PC-3 (cell line): ENCODE measurements at regions not wholly inside any gene's neighbourhood (a gene's known extent, or its start where the extent isn't known, plus 50 kb on each side); places are given as distances from the start of the nearest gene placed in this dataset.
"Not testable (repeated sequence)": the region's sequence is repeated elsewhere in the genome, so short reads cannot be mapped to it uniquely, and the experiment has no call there.

Source experiments
- ATAC-seq: fragments of 200-7000 bp; cut with Tn5 transposase; 2 replicates; pipeline ENCODE4 v1.9.1; 2020; ENCODE audit warnings: mild to moderate bottlenecking, moderate library complexity
- BruUV-seq: library from RNA; stranded (reverse); fragments of 400-500 nt; replicated peaks from 2 replicates; lab custom pipeline; 2021; lab: Mats Ljungman, UMichigan
- CTCF ChIA-PET: fragments of 300-600 bp; sonication (Branson Sonifier 250); formaldehyde crosslinking; loops from one replicate; lab custom pipeline; 2022; ENCODE audit warnings: antibody characterized with exemption; lab: Charles Lee
- POLR2A ChIA-PET: fragments of 300-600 bp; sonication (Branson Sonifier 250); formaldehyde crosslinking; loops from one replicate; lab custom pipeline; 2022; ENCODE audit warnings: antibody characterized with exemption; ENCODE audit not compliant: unreplicated experiment; lab: Charles Lee
- DNase-seq: peaks from one replicate; pipeline ENCODE4 v3.0.0-alpha.2; 2015
- H2AFZ ChIP-seq: fragments of 300-600 bp; sonication (generic); 2 replicates; pipeline ENCODE4 v1.6.0; 2016; ENCODE audit warnings: antibody characterized with exemption, low read length
- H3F3A ChIP-seq: fragments of 300-600 bp; sonication (generic); one replicate; pipeline ENCODE4 v1.6.0; 2017; ENCODE audit warnings: antibody characterized with exemption, low read length, control low read depth, mild to moderate bottlenecking; ENCODE audit not compliant: unreplicated experiment
- H3K27ac ChIP-seq: fragments of 300-600 bp; sonication (generic); 2 replicates; pipeline ENCODE4 v1.5.1; 2016; ENCODE audit warnings: mild to moderate bottlenecking, low read length
- H3K27me3 ChIP-seq: fragments of 300-600 bp; sonication (generic); 2 replicates; pipeline ENCODE4 v1.6.1; 2016; ENCODE audit warnings: low read length, mixed read lengths
- H3K36me3 ChIP-seq: fragments of 300-600 bp; sonication (generic); 2 replicates; pipeline ENCODE4 v1.6.1; 2016; ENCODE audit warnings: low read depth, mixed run types, low read length, mixed read lengths
- H3K4me1 ChIP-seq: fragments of 300-600 bp; sonication (generic); 2 replicates; pipeline ENCODE4 v1.5.1; 2016; ENCODE audit warnings: low read length; ENCODE audit not compliant: insufficient read depth
- H3K4me2 ChIP-seq: fragments of 300-600 bp; sonication (generic); 2 replicates; pipeline ENCODE4 v1.6.0; 2016; ENCODE audit warnings: low read length
- H3K4me3 ChIP-seq: fragments of 300-600 bp; sonication (generic); 2 replicates; pipeline ENCODE4 v1.5.1; 2016; ENCODE audit warnings: mild to moderate bottlenecking, low read length, mixed read lengths
- H3K79me2 ChIP-seq: fragments of 300-600 bp; sonication (generic); 2 replicates; pipeline ENCODE4 v1.6.1; 2017; ENCODE audit warnings: low read length, mixed read lengths
- H3K9ac ChIP-seq: fragments of 300-600 bp; sonication (generic); 2 replicates; pipeline ENCODE4 v1.6.0; 2016; ENCODE audit warnings: mild to moderate bottlenecking, low read length
- H3K9me2 ChIP-seq: fragments of 300-600 bp; sonication (generic); replicated peaks from 2 replicates; pipeline ENCODE4 v1.6.1; 2016; ENCODE audit warnings: mixed run types, low read length, mixed read lengths
- H3K9me3 ChIP-seq: fragments of 300-600 bp; sonication (generic); 2 replicates; pipeline ENCODE4 v1.6.1; 2016; ENCODE audit warnings: low read length, mixed read lengths
- H4K20me1 ChIP-seq: fragments of 300-600 bp; sonication (generic); 2 replicates; pipeline ENCODE4 v1.6.1; 2016; ENCODE audit warnings: low read length, mixed read lengths
- CTCF ChIP-seq: fragments of 300-600 bp; sonication (generic); conservative IDR thresholded peaks from 2 replicates; pipeline ENCODE4 v1.5.1; 2017; ENCODE audit warnings: antibody characterized with exemption, low read depth, mild to moderate bottlenecking, low read length
- EZH2 ChIP-seq: fragments of 300-600 bp; sonication (generic); IDR thresholded peaks from one replicate; pipeline ENCODE4 v1.6.1; 2017; ENCODE audit warnings: antibody characterized with exemption, mild to moderate bottlenecking, low read length; ENCODE audit not compliant: unreplicated experiment
- EZH2phosphoT487 ChIP-seq: fragments of 300-600 bp; sonication (generic); IDR thresholded peaks from 2 replicates; pipeline ENCODE4 v1.6.1; 2018; ENCODE audit warnings: mild to moderate bottlenecking, antibody characterized with exemption, low read length, borderline replicate concordance
- intact Hi-C: fragments of 100-400 bp; cut with micrococcal nuclease; formaldehyde crosslinking; loops from 2 replicates; pipeline ENCODE4 v1.9.0; 2023

GRCh38 chr4:81335122-81335912 is 120.3 kb upstream of the PRKG2 start:
- Histone ChIP-seq H3K27me3 (no peaks in the 10 kb centered on the region), H2AFZ (no peak overlapping the region), H3K9ac (no peak overlapping the region), H3K4me3 (no peak overlapping the region), H3K79me2 (no peaks in the 10 kb centered on the region), H3K27ac (no peak overlapping the region), H3K4me2 (no peak overlapping the region), H3K36me3 (no peaks in the 10 kb centered on the region), H3K9me2 (no peaks in the 10 kb centered on the region), H3F3A (no peaks in the 10 kb centered on the region), H4K20me1 (no peaks in the 10 kb centered on the region), H3K4me1 (no peaks in the 10 kb centered on the region), H3K9me3 (no peaks in the 10 kb centered on the region)
- POLR2A ChIA-PET, result no interaction called here
- BruUV-seq, result no TSS peak
- CTCF ChIA-PET, result no interaction called here
- intact Hi-C loops, result no loop called here
- TF ChIP-seq EZH2phosphoT487 (no peak), CTCF (no peak), EZH2 (no peak)
- ATAC-seq (no peak), DNase-seq (no peak)

GRCh38 chr4:81330018-81330417 is 115.0 kb upstream of the PRKG2 start:
- H3K79me2 ChIP-seq, result no peaks in the 10 kb centered on the region
- DNase-seq, result no peak
- no peak for ATAC-seq
- no peaks in the 10 kb centered on the region for H4K20me1 ChIP-seq
- H3K27me3 ChIP-seq, result no peaks in the 10 kb centered on the region
- H2AFZ ChIP-seq, result no peak overlapping the region
- intact Hi-C loops, result no loop called here
- no peaks in the 10 kb centered on the region for H3K9me3 ChIP-seq
- POLR2A ChIA-PET, result no interaction called here
- CTCF ChIA-PET, result no interaction called here
- H3K27ac ChIP-seq, result no peak overlapping the region
- no peaks in the 10 kb centered on the region for H3K36me3 ChIP-seq
- TF ChIP-seq CTCF, result no peak
- no peak for TF ChIP-seq EZH2phosphoT487
- TF ChIP-seq EZH2, result no peak
- H3K9ac ChIP-seq, result no peak overlapping the region
- no peak overlapping the region for H3K4me2 ChIP-seq
- H3K4me1 ChIP-seq, result no peaks in the 10 kb centered on the region
- no peak overlapping the region for H3K4me3 ChIP-seq
- no peaks in the 10 kb centered on the region for H3F3A ChIP-seq
- H3K9me2 ChIP-seq, result no peaks in the 10 kb centered on the region
- no TSS peak for BruUV-seq

- H3K4me1 ChIP-seq, result no peaks in the 10 kb centered on the region
- no peak overlapping the region for H3K27ac ChIP-seq
- H3K4me3 ChIP-seq, result no peak overlapping the region
- H3F3A ChIP-seq, result no peaks in the 10 kb centered on the region
- no peak for DNase-seq
- CTCF ChIA-PET, result no interaction called here
- BruUV-seq, result no TSS peak
- no peaks in the 10 kb centered on the region for H3K9me2 ChIP-seq
- no peaks in the 10 kb centered on the region for H4K20me1 ChIP-seq
- POLR2A ChIA-PET, result no interaction called here
- H3K9ac ChIP-seq, result no peak overlapping the region
- no peak overlapping the region for H3K4me2 ChIP-seq
- intact Hi-C loops, result no loop called here
- no peaks in the 10 kb centered on the region for H3K27me3 ChIP-seq
- TF ChIP-seq CTCF (no peak), EZH2 (no peak), EZH2phosphoT487 (no peak)
- no peaks in the 10 kb centered on the region for H3K36me3 ChIP-seq
- no peaks in the 10 kb centered on the region for H3K79me2 ChIP-seq
- H3K9me3 ChIP-seq, result no peaks in the 10 kb centered on the region
- H2AFZ ChIP-seq, result no peak overlapping the region
- no peak for ATAC-seq
Measured at GRCh38 chr4:81326581-81326980, 111.6 kb upstream of the PRKG2 start.

GRCh38 chr4:81324594-81324993 is 109.6 kb upstream of the PRKG2 start:
- H3K79me2 ChIP-seq, H3K36me3 ChIP-seq, H3K9ac ChIP-seq, CTCF ChIA-PET, H3K4me3 ChIP-seq, DNase-seq, POLR2A ChIA-PET, intact Hi-C loops, H4K20me1 ChIP-seq, BruUV-seq, H2AFZ ChIP-seq, H3K9me3 ChIP-seq, H3K27ac ChIP-seq, H3F3A ChIP-seq, H3K4me2 ChIP-seq, H3K27me3 ChIP-seq, H3K4me1 ChIP-seq, ATAC-seq, H3K9me2 ChIP-seq: not testable (repeated sequence)
